B cell (primary cell): ENCODE measurements at regions not wholly inside any gene's neighbourhood (a gene's known extent, or its start where the extent isn't known, plus 50 kb on each side); places are given as distances from the start of the nearest gene placed in this dataset.

Source experiments
- ATAC-seq: fragments of 200-7000 bp; cut with Tn5 transposase; one replicate; pipeline ENCODE4 v1.10.0; 2021; ENCODE audit warnings: low read depth, mild to moderate bottlenecking, moderate number of reproducible peaks, moderate library complexity
- CTCF ChIA-PET: fragments of 350-600 bp; sonication (Branson Sonifier 250); formaldehyde crosslinking; loops from one replicate; lab custom pipeline; 2021; ENCODE audit warnings: antibody characterized with exemption, inconsistent platforms; lab: Charles Lee
- POLR2A ChIA-PET: fragments of 350-600 bp; sonication (Branson Sonifier 250); formaldehyde crosslinking; loops from one replicate; lab custom pipeline; 2021; ENCODE audit warnings: antibody characterized with exemption; lab: Charles Lee
- DNase-seq: peaks from one replicate; pipeline ENCODE4 v3.0.0; 2013
- H2AFZ ChIP-seq: 2 replicates; pipeline ENCODE4 v1.6.1; 2012; ENCODE audit warnings: mild to moderate bottlenecking, low read depth, low read length; ENCODE audit not compliant: insufficient read depth, poor library complexity, severe bottlenecking
- H3K27ac ChIP-seq, 2 donors: 1 replicate in 1 of 2; 2 replicates in 1 of 2; pipeline ENCODE4 v1.5.1; 2012 to 2013; ENCODE audit warnings: low read length in 2 of 2, mild to moderate bottlenecking in 2 of 2, moderate library complexity in 1 of 2
- H3K27me3 ChIP-seq, 4 experiments: fragments of 200-600 bp in 1 of 4; sonication (generic) in 1 of 4; replicated peaks in 1 of 4; 1 replicate in 2 of 4; 2 replicates in 2 of 4; pipeline versions ENCODE4 v1.6.1 to v1.7.0; 2013 to 2016; ENCODE audit warnings: low read length in 3 of 4, mild to moderate bottlenecking in 2 of 4, mixed read lengths in 1 of 4, moderate library complexity in 1 of 4; ENCODE audit not compliant: insufficient read depth in 4 of 4, control insufficient read depth in 3 of 4; ENCODE audit errors: control extremely low read depth in 1 of 4
- H3K36me3 ChIP-seq, 2 experiments: replicated peaks in 1 of 2; 1 replicate in 1 of 2; 2 replicates in 1 of 2; pipeline versions ENCODE4 v1.6.1 to v1.7.1; 2013; ENCODE audit warnings: low read length in 1 of 2; ENCODE audit not compliant: insufficient read depth in 2 of 2, control insufficient read depth in 1 of 2; ENCODE audit errors: control extremely low read depth in 1 of 2, extremely low read depth in 1 of 2
- H3K4me1 ChIP-seq, 2 donors: fragments of 200-600 bp in 1 of 2; sonication (generic) in 1 of 2; 1 replicate in 1 of 2; 2 replicates in 1 of 2; pipeline versions ENCODE4 v1.5.1 to v1.6.1; 2013 to 2017; ENCODE audit warnings: low read length in 2 of 2; ENCODE audit not compliant: control insufficient read depth in 2 of 2, insufficient read depth in 2 of 2
- H3K4me2 ChIP-seq: replicated peaks from 2 replicates; pipeline ENCODE3; 2012; ENCODE audit warnings: mild to moderate bottlenecking, low read depth, low read length; ENCODE audit not compliant: poor library complexity, severe bottlenecking
- H3K4me3 ChIP-seq, 5 experiments: fragments of 200-600 bp in 1 of 5; sonication (generic) in 1 of 5; 1 replicate in 3 of 5; 2 replicates in 2 of 5; pipeline versions ENCODE4 v1.5.1 to v1.7.0; 2011 to 2016; ENCODE audit warnings: low read length in 4 of 5, mild to moderate bottlenecking in 4 of 5, low read depth in 2 of 5, control low read depth in 1 of 5, moderate library complexity in 1 of 5; ENCODE audit not compliant: insufficient read depth in 1 of 5; ENCODE audit errors: control extremely low read depth in 1 of 5, extremely low read depth in 1 of 5
- H3K79me2 ChIP-seq: fragments of 200-600 bp; sonication (generic); one replicate; pipeline ENCODE4 v1.6.0; 2016; ENCODE audit warnings: low read length; ENCODE audit not compliant: control insufficient read depth, insufficient read depth
- H3K9ac ChIP-seq: fragments of 200-600 bp; sonication (generic); 2 replicates; pipeline ENCODE4 v1.6.1; 2017; ENCODE audit warnings: mild to moderate bottlenecking, low read length, moderate library complexity
- H3K9me3 ChIP-seq, 3 donors: one replicate each; pipeline versions ENCODE4 v1.6.1 to v1.7.1; 2013; ENCODE audit warnings: low read length in 2 of 3; ENCODE audit not compliant: control insufficient read depth in 2 of 3, insufficient read depth in 1 of 3; ENCODE audit errors: control extremely low read depth in 1 of 3
- H4K20me1 ChIP-seq: 2 replicates; pipeline ENCODE4 v1.6.0; 2012; ENCODE audit warnings: mild to moderate bottlenecking, low read length; ENCODE audit not compliant: insufficient read depth, control insufficient read depth, poor library complexity, severe bottlenecking
- H3K27ac Mint-ChIP-seq: one replicate; pipeline ENCODE4 v1.8.0; 2021; ENCODE audit warnings: mixed read lengths
- H3K27me3 Mint-ChIP-seq: one replicate; pipeline ENCODE4 v1.8.0; 2021; ENCODE audit warnings: mixed read lengths
- H3K4me1 Mint-ChIP-seq: one replicate; pipeline ENCODE4 v1.8.0; 2021; ENCODE audit warnings: mixed read lengths
- H3K4me3 Mint-ChIP-seq: one replicate; pipeline ENCODE4 v1.8.0; 2021; ENCODE audit warnings: mixed read lengths
- H3K9me3 Mint-ChIP-seq: one replicate; pipeline ENCODE4 v1.8.0; 2022; ENCODE audit warnings: mixed read lengths; ENCODE audit not compliant: insufficient read depth
- CTCF ChIP-seq: fragments of 200-600 bp; IDR thresholded peaks from one replicate; pipeline ENCODE4 v1.8.0; 2022; ENCODE audit warnings: antibody characterized with exemption, mild to moderate bottlenecking
- EZH2 ChIP-seq: IDR thresholded peaks from 2 replicates; pipeline ENCODE4 v1.6.1; 2012; ENCODE audit warnings: borderline replicate concordance, low read depth, mild to moderate bottlenecking, moderate library complexity, low read length; ENCODE audit not compliant: insufficient read depth, poor library complexity, severe bottlenecking
- WGBS: methylation state at CpG from one replicate; pipeline ENCODE4 v1.1.5; 2013; ENCODE audit warnings: missing lambda C conversion rate; ENCODE audit not compliant: insufficient coverage; 5-methylcytosine and 5-hydroxymethylcytosine counted together
- intact Hi-C: fragments of 100-400 bp; cut with micrococcal nuclease; formaldehyde crosslinking; loops from one replicate; pipeline ENCODE4 v1.10.0; 2022

DNA sequence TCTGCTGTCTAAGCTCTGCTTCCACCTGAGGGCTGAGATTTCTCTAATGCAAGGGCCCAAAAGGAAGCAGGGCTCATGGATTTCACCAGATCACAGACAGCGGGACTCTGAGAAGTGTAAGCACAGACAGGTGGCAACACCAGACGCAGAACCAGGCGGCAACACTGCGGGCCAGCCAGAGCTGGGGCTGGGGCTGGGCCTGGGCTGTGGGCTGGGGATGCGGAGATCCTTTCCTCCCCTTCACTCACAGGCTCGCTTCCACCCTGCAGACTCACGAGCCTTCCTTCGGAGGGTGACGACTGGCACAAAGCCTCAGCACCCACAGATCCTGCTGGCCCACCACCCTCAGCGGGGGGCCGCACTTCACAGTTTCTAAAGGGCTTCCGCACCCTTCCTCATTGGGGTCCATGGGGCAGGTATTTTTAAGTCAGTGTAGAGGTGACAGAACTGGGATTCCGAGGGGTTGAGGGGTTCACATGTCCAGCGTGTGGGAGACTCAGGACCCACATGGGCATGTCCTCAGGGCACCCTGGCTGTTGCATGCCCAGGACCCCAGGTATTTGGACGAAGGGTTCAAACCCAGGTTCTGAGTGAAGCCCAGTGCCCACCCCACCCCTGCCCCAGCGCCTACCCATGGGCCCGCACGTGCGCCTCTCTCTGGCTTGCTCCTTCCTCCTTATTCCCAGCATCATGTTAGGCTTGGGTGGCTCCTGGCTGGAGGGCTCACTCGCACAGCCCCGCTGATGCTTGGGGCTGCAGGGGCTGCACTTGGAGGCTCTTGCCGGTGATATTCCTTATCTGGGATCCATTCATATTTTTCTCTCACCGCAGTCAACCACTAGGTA, 137.3 kb upstream of the GPR12 start:
- CTCF ChIA-PET = no interaction called here
- WGBS = 90% methylated on average over 20 of the region's 23 CpGs
- Mint-ChIP-seq H3K9me3 (no peaks in the 10 kb centered on the region), H3K4me1 (no peaks in the 10 kb centered on the region), H3K27ac (no peak overlapping the region), H3K27me3 (peaks cover 41% of the 10 kb centered on the region), H3K4me3 (no peak overlapping the region)
- no peak for ATAC-seq
- H3K4me3 ChIP-seq = no peak overlapping the region
- no peaks in the 10 kb centered on the region for H3K9me3 ChIP-seq
- peaks cover 0 to 8% (median 0%) of the 10 kb centered on the region in 4 experiments for H3K27me3 ChIP-seq
- POLR2A ChIA-PET = no interaction called here
- H2AFZ ChIP-seq = no peak overlapping the region
- H3K36me3 ChIP-seq = no peaks in the 10 kb centered on the region
- no peaks in the 10 kb centered on the region for H4K20me1 ChIP-seq
- H3K79me2 ChIP-seq = no peaks in the 10 kb centered on the region
- TF ChIP-seq CTCF (no peak), EZH2 (no peak)
- DNase-seq = no peak
- no peak overlapping the region for H3K4me2 ChIP-seq
- no peak overlapping the region for H3K27ac ChIP-seq
- no peaks in the 10 kb centered on the region for H3K4me1 ChIP-seq
- intact Hi-C loops = no loop called here
- H3K9ac ChIP-seq = no peak overlapping the region

GRCh38 chr13:26896986-26897668, 136.5 kb upstream of the GPR12 start:
- DNase-seq (no peak), ATAC-seq (no peak)
- H3K4me1 ChIP-seq = no peaks in the 10 kb centered on the region
- no peaks in the 10 kb centered on the region for H3K79me2 ChIP-seq
- no peaks in the 10 kb centered on the region for H3K9me3 ChIP-seq
- POLR2A ChIA-PET = no interaction called here
- Mint-ChIP-seq H3K9me3 (no peaks in the 10 kb centered on the region), H3K27me3 (peaks cover 41% of the 10 kb centered on the region), H3K27ac (no peak overlapping the region), H3K4me3 (no peak overlapping the region), H3K4me1 (no peaks in the 10 kb centered on the region)
- H3K9ac ChIP-seq = no peak overlapping the region
- no peak overlapping the region for H2AFZ ChIP-seq
- H4K20me1 ChIP-seq = no peaks in the 10 kb centered on the region
- no peak overlapping the region for H3K27ac ChIP-seq
- CTCF ChIA-PET = interaction anchor here (0.6 kb wide), 1 partner anchor 33 kb away, joined by 3 read pairs; no protein-coding TSS in a partner anchor
- no peak overlapping the region for H3K4me2 ChIP-seq
- no peaks in the 10 kb centered on the region for H3K36me3 ChIP-seq
- WGBS = 56% methylated on average over 2 of the region's 4 CpGs
- H3K4me3 ChIP-seq = no peak overlapping the region
- intact Hi-C loops = no loop called here
- TF ChIP-seq EZH2 = no peak
- no peak for TF ChIP-seq CTCF
- H3K27me3 ChIP-seq = peaks cover 0 to 8% (median 0%) of the 10 kb centered on the region in 4 experiments
